ENCODE measurements at regions not wholly inside any gene's neighbourhood (a gene's known extent, or its start where the extent isn't known, plus 50 kb on each side); places are given as distances from the start of the nearest gene placed in this dataset.
"Not testable (repeated sequence)": the region's sequence is repeated elsewhere in the genome, so short reads cannot be mapped to it uniquely, and the experiment has no call there.

DNA sequence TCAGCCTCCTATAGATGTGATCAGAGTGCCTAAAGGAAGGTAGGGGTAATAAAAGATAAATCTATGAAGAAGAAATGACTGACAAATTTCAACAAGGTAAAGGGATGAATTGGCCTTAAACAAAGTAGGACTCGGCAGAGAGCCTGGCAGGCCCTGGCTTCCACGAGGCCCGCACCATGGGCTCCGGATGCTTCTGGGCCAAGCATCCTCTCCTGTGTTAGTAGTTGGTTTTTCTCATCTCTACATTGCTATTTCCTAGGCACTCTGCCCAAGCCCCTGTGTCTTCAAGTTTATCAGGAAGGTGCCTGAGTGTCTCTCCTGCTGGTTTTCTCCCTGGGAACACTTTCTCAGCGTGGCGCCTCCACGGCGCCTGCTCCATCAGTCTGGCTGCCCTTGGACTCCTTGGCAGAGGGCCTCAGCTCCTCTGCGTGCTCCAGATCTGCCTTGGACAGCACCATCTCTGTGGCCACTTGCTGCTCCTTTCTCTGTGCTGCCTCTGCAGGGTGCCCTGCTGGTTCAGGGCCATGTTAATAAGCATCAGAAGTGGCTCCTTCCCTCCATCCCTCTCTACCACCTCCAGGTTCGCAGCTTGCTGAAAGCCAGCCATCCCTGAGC is 413.3 kb upstream of the DPP6 start:
- DNase-seq (ENCODE audit: low spot score) = no peak

DNA sequence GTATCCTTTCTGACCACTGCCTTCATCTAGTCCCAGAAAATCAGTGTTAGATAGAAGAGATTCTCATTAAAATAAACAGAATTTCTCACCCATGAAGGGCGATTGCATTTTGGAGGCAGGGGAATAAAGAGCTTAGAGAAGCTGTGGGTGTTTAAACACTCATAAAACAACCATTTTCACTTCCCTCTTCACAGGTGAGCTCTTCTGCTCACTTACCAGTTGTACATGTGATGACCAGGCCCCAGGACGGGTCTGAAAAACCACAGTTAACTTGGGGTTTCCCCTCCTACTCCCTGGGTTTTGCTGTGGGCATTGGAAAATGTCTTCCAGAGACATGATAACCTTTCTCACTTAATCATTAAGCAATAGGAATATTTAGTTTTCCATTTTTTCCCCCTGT is 411.6 kb upstream of the DPP6 start:
- no peak for DNase-seq (ENCODE audit: low spot score)

DNA sequence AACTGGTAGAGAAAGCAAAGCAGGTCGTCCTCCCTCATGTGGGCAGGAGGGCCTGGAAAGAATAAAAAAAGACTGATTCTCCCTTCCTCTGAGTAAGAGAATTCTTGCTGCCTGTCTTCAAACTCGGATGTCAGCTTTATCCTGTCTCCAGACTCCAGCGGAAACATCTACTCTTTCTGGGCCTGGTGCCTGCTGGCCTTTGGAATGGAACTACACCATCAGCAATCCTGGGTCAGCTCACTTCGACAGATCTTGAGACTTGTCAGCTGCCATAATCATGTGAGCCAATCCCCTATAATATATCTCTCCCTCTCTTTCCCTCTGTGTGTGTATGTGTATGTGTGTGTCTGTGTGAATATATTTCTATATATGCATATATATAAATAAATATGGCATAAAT is 411.0 kb upstream of the DPP6 start:
- DNase-seq (ENCODE audit: low spot score) = no peak

DNA sequence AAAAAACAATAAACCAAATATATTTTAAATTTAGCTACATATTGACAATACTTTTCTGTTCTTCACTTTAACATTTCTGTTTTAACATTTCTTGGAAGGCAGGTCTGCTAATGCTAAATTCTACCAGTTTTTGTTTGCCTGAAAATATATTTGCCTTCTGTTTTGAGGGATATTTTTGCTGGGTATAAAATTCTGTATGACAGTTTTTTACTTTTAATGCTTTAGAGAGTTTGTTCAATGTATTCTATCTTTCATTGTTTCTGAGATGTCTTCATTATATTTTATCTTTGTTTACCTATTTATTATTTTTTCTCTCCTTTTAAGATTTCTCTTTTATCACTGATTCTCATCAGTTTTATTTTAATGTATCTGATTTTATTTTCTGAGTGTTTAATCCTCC is 409.2 kb upstream of the DPP6 start:
- no peak for DNase-seq (ENCODE audit: low spot score)

DNA sequence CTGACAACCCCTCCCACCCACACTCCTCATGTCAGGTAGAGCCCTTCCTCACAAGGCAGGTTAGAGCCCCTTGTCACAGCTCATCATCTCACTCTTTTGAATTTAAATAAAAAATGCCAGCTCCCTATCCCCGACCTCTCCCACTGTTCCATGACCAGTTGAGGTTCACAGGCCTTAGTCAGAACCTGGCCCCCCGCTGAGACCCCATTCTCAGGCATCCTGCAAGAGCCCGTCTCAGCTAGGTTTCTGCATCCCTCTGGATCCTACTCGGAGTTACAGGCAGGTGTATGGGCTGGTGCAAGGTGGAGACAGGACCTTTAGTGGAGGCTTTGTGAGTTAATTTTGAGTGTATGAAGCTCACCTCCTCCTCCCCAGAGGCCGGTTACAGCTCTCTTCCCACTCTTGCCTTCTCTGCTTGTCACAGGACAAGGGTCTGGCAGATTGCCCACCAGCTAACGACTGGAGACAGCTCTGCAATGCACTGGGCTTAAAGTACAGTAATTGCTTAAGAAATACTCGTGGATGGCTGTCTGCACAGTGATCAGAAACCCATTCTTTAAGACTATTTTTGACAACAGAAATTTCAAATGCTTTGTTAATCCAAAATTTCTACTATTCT is 394.9 kb upstream of the DPP6 start:
- DNase-seq (ENCODE audit: low spot score) = no peak

DNA sequence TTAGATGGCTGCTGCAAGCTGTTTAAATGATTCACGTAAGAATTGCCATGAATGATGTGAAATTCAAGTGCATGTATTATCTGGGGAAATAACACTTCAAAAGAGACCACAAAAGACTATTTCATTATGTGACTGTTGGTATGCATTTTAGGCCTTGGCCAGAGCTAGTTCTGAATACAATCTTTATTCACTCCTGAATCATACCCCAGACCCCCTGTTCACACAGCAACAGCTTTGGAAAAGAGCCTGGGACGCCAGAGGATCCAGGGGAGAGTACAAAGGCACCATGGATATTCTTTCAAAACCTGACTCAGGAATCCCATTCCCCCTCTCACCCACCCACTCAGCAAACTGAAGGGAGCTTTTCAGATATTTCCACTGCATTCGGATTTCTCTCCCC is 377.1 kb upstream of the DPP6 start:
- DNase-seq (ENCODE audit: low spot score) = no peak

DNA sequence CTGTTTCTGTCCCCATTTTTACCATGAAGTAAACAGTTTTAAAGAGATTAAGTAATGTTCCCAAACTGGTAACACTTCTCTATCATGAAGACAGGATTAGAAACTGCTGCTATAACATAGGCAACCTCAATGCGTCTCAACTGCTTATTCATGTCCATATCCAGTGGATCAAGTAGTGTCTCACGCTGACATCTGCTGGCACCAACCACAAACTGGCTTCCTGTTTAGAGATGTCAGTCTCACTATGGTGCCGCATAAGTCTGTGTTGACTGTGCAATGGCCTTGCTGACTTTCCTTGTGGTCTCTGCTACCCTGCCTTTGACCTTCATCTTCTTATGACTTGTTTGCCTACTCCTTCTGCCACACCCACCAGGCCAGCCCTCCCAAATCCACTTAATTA is 369.6 kb upstream of the DPP6 start:
- no peak for DNase-seq (ENCODE audit: low spot score)

DNA sequence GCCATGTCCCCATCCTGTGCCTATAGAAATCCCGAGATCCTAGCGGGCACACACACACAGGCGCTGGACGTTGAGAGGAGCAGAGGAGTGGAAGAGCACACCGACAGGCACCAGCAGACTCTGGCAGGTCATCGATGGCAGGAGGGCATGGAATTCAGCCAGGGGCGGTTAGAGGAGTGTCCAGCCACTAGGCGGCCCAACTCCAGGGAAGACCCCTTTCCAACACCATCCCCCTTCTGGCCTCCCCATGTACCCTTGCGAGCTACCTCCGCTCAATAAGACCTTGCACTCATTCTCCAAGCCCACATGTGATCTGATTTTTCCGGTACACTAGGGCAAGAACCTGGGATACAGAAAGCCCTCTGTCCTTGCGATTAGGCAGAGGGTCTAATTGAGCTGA is 356.0 kb upstream of the DPP6 start:
- DNase-seq (ENCODE audit: low spot score) = no peak

DNA sequence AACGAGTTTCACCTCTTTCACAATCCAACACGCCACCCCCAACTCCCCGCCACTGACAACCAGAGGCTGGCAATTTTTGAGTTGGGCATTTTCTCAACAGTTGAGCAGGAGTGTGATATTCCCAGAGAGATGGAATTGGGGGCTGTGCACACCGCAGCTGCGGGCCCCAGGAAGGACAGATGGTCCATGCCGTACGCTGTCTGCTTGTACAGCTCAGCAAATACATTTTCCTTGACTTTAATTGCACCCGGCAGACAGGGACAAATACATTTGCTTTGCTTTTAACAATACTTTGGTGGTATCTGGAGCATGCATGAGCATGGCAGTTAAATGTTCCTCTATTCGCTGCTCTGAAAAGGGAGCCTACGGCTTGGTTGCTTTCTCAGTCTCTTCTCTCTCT is 354.2 kb upstream of the DPP6 start:
- no peak for DNase-seq (ENCODE audit: low spot score)

DNA sequence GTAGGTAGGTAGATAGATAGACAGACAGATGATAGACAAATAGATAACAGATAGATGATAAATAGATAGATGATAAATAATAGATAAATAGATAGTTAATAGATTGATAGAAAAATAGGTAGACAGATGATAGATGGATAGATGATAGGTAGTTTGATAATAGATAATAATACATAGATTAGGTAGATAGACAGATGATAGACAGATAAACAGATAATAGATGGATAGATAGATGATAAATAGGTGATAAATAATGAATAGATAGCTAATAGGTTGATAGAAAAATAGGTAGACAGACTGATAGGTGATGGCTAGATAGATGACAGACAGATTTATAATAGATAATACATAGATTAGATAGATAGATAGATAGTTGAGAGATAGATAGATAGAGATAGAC is 350.5 kb upstream of the DPP6 start:
- DNase-seq (ENCODE audit: low spot score) = no peak

DNA sequence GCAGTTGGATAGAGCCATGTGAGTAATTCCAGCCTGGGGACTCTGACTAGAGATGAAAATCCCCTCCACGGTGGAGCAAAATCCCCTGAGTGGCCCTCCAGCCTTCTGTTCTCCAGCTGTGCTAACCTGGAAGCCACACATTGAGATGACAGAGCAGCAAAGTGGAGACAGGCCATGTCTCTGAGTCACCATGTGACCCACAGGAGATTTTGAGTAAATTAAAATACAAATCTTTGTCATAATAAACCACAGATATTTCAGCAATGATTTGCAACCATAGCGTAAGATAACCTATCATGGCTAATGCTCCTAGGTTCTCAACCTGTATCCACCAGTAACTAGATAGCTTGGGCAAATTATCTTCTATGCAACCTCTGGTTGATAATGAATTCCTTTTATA is 328.3 kb upstream of the DPP6 start:
- not testable (repeated sequence) for DNase-seq (ENCODE audit: low spot score)

DNA sequence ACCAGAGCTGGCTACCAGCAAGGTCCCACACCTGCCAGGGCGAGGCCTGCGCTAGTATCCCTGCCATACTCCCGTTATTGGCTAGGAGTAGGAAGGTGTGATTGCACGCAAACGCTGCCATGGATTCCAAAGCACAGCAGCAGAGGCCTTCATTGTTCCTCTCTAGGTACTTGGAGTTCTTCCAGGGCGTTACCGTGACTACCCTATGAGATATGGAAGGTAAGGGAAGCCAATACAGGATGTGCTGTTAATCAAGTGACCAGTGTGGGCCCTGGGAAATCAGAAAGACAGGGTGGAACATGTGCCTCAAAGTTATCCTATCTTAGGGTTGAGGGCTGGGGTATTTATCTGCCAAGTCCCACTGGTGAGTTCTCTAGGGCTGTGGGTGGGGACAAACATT is 320.7 kb upstream of the DPP6 start:
- not testable (repeated sequence) for DNase-seq (ENCODE audit: low spot score)

DNA sequence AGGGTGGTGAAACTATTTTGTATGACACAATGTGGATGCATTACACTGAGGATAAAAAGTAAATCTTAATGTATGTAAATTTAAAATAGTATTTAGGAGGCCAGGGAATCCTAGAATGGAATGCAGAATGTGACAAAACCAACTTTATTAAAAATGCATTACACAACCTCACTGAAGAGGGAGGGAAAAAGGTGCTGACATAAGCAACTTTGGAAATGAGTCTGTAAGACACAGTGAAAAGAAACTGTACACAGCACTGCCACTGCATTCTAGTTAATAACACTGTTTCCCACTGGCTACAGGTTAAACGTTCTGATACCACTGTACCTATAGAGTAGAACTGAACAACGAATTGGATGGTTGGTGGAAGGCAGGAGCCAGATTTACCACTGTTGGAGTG is 308.8 kb upstream of the DPP6 start:
- not testable (repeated sequence) for DNase-seq (ENCODE audit: low spot score)

DNA sequence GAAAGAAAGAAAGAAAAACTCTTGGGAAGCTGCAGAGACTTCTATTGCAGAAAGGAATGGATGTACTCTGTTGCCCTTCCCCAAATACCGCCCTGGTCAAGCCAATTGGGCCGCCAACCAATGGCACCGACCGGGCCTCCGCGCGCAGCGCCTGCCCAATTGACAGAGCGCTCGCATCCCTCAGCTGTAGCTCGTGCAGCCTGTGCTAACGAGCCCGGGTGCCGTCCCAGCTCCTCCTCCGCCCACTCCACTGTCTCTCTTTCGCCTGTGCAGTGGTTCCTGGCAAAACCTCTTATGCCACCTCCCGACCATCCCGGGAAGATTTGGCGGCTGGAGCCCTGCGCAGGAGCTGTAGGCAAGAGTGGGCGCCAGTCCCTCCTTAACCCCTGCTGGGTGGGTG is 304.2 kb upstream of the DPP6 start:
- DNase-seq (ENCODE audit: low spot score) = not testable (repeated sequence)

DNA sequence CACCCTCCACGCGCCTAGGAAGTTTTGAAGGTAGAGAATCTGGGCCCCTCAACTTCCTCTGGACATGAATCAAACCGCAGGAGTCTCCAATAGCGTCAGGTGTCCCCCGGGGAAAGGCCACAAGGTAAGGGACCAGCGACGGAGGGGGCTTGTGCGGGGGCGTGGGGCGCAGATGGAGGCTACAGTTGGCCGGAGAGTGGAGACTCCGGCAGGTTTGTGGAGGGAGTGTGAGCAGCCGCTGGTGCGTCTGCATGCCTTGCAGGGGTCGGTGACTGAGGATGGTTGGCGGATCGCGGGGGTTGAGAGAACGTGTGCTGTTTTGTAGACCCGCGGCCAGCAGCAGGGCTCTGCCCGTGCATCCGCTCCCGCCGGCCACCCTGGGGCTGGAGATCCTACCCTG is 303.3 kb upstream of the DPP6 start:
- not testable (repeated sequence) for DNase-seq (ENCODE audit: low spot score)

DNA sequence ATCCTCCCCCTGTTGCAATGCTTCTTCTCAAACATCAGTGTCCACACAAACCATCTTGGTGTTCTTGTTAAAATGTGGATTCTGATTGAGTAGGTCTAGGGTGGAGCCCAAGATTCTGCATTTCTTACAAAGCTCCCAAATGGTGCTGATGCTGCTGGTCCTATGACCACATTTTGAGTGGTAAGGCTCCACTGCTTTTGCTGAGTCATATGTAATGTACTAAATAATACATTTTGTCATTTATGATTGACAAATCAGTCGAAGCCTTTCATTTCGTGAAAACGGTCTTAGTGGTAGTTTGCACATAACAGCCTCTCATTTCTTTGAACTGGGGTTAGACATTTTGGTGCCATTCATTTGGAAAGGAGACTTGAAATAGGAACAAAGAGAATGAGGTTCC is 286.3 kb upstream of the DPP6 start:
- DNase-seq (ENCODE audit: low spot score) = not testable (repeated sequence)

DNA sequence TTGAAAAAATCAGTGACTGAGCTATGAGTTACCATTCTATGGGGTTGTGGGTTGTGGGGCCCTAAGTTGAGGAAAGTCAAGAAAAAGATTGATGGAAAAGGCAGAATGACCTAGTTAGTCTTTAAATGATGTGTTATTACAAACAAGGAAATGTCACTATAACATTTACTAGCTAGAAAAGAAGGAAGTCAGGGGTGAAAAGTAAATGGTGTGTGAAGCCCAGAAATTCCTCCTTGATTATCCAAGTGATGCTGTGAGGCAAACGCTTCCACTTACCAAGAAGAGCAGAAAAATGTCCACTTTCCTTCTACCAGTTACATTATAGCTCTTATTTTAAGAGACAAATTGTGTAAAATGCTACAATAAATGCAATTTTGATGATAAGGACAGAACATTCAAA is 285.3 kb upstream of the DPP6 start:
- DNase-seq (ENCODE audit: low spot score) = not testable (repeated sequence)

DNA sequence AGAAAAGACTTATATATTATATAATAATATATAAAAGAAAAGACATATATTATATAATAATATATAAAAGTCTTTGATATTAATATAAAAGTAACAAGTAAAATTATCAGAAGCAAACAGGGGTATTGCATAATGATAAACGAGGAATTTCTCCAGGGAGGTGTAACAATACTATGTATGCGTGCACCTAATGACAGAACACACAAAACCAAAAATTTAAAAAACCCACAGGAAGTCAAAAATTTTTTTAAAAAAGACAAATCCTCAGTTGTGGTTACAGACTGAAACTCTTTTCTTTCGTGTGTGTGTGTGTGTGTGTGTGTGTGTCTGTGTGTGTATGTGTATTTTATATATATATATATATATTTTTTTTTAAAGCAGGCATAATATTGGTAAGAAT is 279.2 kb upstream of the DPP6 start:
- DNase-seq (ENCODE audit: low spot score) = no peak

DNA sequence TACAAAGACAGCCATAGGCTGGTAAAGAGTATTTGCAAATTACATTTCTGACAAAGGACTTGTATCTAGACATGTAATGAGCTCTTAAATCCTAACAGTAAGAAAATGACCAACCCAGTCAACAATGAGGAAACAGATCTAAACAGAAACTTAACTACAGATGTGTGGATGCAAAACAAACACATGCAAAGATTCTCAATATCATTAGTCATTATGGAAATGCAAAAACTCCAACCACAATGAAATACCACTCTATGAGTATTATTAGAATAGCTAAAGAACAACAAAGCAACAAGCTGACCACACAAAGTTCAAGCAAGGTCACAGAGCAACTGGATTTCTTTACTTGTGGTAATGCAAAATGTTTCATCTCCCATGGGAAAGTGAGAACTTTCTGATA is 275.3 kb upstream of the DPP6 start:
- not testable (repeated sequence) for DNase-seq (ENCODE audit: low spot score)

DNA sequence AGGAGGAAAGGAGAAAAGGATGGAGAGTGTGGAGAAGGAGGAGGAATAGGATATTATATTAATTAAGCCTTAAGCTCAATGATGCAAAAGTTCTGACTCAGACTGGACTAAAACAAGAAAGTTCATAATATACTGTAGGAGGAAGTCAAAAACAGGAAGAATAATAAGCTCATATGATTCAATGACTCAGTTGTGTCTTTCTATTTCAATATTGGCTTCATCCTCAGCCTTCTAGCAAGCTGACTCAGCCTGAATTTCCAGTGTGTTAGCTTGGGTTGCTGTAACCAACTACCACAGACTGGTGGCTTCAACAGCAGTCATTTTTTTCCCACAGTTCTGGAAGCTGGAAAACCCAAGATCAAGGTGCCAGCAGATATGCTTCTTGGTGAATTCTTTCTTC is 254.8 kb upstream of the DPP6 start:
- not testable (repeated sequence) for DNase-seq (ENCODE audit: low spot score)

DNA sequence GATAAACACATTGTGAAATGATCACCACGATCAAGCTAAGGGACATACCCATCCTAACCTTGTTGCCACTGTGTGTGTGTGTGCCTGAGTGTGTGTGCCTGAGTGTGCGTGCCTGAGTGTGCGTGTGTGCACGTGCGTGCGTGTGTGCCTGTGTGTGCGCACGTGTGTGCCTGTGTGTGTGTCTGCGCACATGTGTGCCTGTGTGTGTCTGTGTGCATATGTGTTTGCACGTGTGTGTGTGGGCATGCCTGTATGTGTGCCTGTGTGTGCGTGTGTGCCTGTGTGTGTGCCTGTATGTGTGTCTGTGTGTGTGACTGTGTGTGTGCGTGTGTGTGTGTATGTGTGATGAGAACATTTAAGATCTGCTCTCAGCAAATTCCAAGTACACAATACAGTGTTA is 244.1 kb upstream of the DPP6 start:
- DNase-seq (ENCODE audit: low spot score) = no peak

DNA sequence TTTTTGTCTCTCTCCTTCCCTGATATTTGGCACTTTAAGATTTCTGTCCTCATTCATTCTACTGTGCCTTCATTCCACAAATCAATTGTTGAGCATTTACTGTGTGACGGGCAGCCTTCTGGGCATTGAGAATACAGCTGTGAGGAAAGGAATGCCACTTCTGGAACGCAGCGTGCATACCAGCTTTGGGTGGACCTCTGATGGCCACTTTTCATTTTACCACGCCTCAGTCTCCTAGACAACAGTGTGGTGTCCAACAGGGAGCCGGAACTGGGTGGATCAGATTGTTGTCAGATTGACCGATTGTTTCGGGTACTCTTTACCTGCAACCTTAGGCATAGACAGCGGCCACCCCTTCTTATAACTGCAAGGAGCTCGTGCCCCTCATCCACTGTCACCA is 222.7 kb upstream of the DPP6 start:
- DNase-seq (ENCODE audit: low spot score) = no peak

DNA sequence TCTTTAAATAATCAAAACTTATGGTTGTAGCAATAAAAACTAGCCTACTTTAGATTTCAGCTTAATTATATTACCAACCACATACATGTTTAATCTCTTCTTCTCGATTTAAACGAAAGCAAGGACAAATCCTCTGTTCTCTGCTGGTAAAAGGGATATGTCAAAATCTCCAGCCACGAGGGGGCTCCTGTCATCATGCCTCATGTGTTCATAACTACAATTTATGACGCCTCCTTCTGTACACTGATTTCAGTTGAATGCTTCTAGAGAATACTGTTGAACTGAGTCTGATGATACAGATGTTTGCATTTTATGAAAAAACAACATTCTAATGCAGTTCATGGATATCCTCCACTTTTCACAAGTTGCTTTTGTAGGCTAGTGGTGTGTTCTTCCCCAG is 220.0 kb upstream of the DPP6 start:
- DNase-seq (ENCODE audit: low spot score) = no peak

DNA sequence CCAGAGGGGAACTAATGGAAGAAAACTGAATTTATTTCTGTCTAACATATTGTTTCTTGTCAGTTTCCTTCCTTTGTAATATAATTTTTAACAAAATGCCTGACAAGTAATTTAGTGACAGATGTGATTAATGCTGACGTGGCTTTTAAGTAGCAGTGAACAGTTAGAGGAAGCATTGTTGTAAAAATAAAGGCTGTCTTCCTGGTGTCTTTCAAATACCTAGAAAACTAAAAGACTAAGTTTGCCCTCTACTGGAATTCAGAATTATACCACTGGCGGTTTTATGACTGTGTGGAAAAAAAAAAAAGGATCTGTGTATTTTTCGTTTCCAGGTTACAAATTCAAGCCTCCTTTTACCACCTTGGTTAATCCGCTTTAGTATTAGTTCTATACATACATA is 217.1 kb upstream of the DPP6 start:
- peak; percentile 5 for DNase-seq (ENCODE audit: low spot score)

All from HuH-7 (cell line).